Liver (tissue), 8 donors: ENCODE measurements at regions not wholly inside any gene's neighbourhood (a gene's known extent, or its start where the extent isn't known, plus 50 kb on each side); places are given as distances from the start of the nearest gene placed in this dataset.

Experiments
- DNase-seq: peaks from one replicate; pipeline ENCODE4 v3.0.0-alpha.2; 2017; ENCODE audit warnings: low spot score
- H3K27ac ChIP-seq, 2 donors: one replicate each; pipeline ENCODE4 v1.7.0; 2013; ENCODE audit warnings: inconsistent platforms in 2 of 2, low read length in 2 of 2, control low read depth in 1 of 2, low read depth in 1 of 2, mild to moderate bottlenecking in 1 of 2
- H3K27me3 ChIP-seq, 4 donors: one replicate each; pipeline versions ENCODE4 v1.6.1 to v1.7.0; 2013; ENCODE audit warnings: low read length in 3 of 4, inconsistent platforms in 1 of 4, mild to moderate bottlenecking in 1 of 4, moderate library complexity in 1 of 4; ENCODE audit not compliant: control insufficient read depth in 4 of 4, insufficient read depth in 4 of 4
- H3K36me3 ChIP-seq, 4 donors: one replicate each; pipeline versions ENCODE4 v1.6.1 to v1.7.0; 2013; ENCODE audit warnings: low read length in 3 of 4, mild to moderate bottlenecking in 3 of 4, low read depth in 1 of 4, moderate library complexity in 1 of 4; ENCODE audit not compliant: control insufficient read depth in 4 of 4, insufficient read depth in 3 of 4
- H3K4me1 ChIP-seq, 4 donors: one replicate each; pipeline versions ENCODE4 v1.6.1 to v1.7.0; 2013; ENCODE audit warnings: low read length in 3 of 4, mild to moderate bottlenecking in 3 of 4, moderate library complexity in 1 of 4; ENCODE audit not compliant: control insufficient read depth in 4 of 4, insufficient read depth in 4 of 4
- H3K4me3 ChIP-seq, 3 donors: one replicate each; pipeline versions ENCODE4 v1.6.1 to v1.7.0; 2013; ENCODE audit warnings: low read length in 3 of 3, control low read depth in 1 of 3, low read depth in 1 of 3, mild to moderate bottlenecking in 1 of 3
- H3K9ac ChIP-seq, 2 donors: one replicate each; pipeline ENCODE4 v1.7.0; 2013; ENCODE audit warnings: low read length in 2 of 2, mild to moderate bottlenecking in 2 of 2, moderate library complexity in 2 of 2, control low read depth in 1 of 2, low read depth in 1 of 2
- H3K9me3 ChIP-seq, 4 donors: one replicate each; pipeline versions ENCODE4 v1.6.1 to v1.7.0; 2013; ENCODE audit warnings: low read length in 3 of 4; ENCODE audit not compliant: control insufficient read depth in 4 of 4
- EGR1 ChIP-seq, 2 donors: IDR thresholded peaks; 2 replicates each; pipeline ENCODE4 v1.6.1; 2016 to 2018; ENCODE audit warnings: antibody characterized with exemption in 2 of 2, low read depth in 2 of 2
- FOXA1 ChIP-seq: IDR thresholded peaks from 2 replicates; pipeline ENCODE4 v1.6.1; 2016; ENCODE audit warnings: antibody characterized with exemption
- GABPA ChIP-seq, 2 donors: IDR thresholded peaks in 1 of 2; conservative IDR thresholded peaks in 1 of 2; 2 replicates each; pipeline ENCODE4 v1.6.1; 2016; ENCODE audit warnings: antibody characterized with exemption in 2 of 2, mild to moderate bottlenecking in 1 of 2, moderate library complexity in 1 of 2
- HNF4A ChIP-seq, 2 donors: conservative IDR thresholded peaks; 2 replicates each; pipeline ENCODE4 v1.6.1; 2016; ENCODE audit warnings: antibody characterized with exemption in 2 of 2, mild to moderate bottlenecking in 2 of 2
- NR2F2 ChIP-seq: IDR thresholded peaks from 2 replicates; pipeline ENCODE4 v1.6.1; 2016; ENCODE audit warnings: antibody characterized with exemption
- RAD21 ChIP-seq, 2 donors: IDR thresholded peaks; 2 replicates each; pipeline ENCODE4 v1.6.1; 2016; ENCODE audit warnings: antibody characterized with exemption in 2 of 2, mild to moderate bottlenecking in 2 of 2
- RXRA ChIP-seq, 2 donors: IDR thresholded peaks; 2 replicates each; pipeline ENCODE4 v1.6.1; 2017 to 2018; ENCODE audit warnings: antibody characterized with exemption in 2 of 2, mild to moderate bottlenecking in 1 of 2
- SP1 ChIP-seq: IDR thresholded peaks from 2 replicates; pipeline ENCODE4 v1.6.1; 2018; ENCODE audit warnings: antibody characterized with exemption, mild to moderate bottlenecking
- YY1 ChIP-seq: IDR thresholded peaks from 2 replicates; pipeline ENCODE4 v1.6.1; 2016; ENCODE audit warnings: antibody characterized with exemption, mild to moderate bottlenecking
- WGBS: extraction: QIAGEN DNeasy Blood & Tissue Kit; methylation state at CpG from one replicate; pipeline ENCODE4 v1.1.7; 2013; 5-methylcytosine and 5-hydroxymethylcytosine counted together
- TF ChIP-seq, protein P1 (sequence below): fragments of 150-350 bp; IDR thresholded peaks from 2 replicates; pipeline ENCODE4 v1.5.1; 2017; ENCODE audit warnings: improper control_type of control experiment, low read depth, low read length; ENCODE audit not compliant: missing input control
- donor health status: healthy.
- donor health status: healthy.
- donor health status: healthy.
- donor health status: healthy.
- donor health status: healthy.

DNA sequence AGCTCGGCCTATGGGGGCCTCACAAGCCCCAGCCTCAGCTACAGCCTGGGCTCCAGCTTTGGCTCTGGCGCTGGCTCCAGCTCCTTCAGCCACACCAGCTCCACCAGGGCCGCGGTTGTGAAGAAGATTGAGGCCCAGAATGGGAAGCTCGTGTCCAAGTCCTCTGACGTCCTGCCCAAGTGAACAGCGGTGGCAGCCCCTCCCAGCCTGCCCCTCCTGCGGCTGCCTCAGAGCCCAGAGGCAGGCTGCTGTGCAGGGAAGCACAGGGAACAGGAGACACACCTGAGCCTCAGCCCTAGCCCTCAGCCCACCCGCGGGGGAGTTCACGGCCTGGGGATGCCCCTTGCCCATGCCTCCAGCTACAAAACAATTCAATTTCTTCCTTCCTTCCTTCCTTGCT lies 75.7 kb upstream of the ZXDA start:
- no peak for DNase-seq
- no peak overlapping the region for H3K4me3 ChIP-seq
- no peak overlapping the region for H3K9ac ChIP-seq
- 83% methylated on average over 11 of the region's 11 CpGs for WGBS
- H3K27ac ChIP-seq, result no peak overlapping the region
- no peaks in the 10 kb centered on the region for H3K27me3 ChIP-seq
- H3K4me1 ChIP-seq, result no peaks in the 10 kb centered on the region
- H3K9me3 ChIP-seq, result peaks cover 0 to 19% (median 0%) of the 10 kb centered on the region in 4 donors
- no peaks in the 10 kb centered on the region for H3K36me3 ChIP-seq
- TF ChIP-seq SP1 (no peak), FOXA1 (no peak), RXRA (IDR thresholded peaks at IDR 0.05) (no peak), RAD21 (IDR thresholded peaks at IDR 0.05) (no peak), NR2F2 (no peak), GABPA (IDR thresholded peaks at IDR 0.05 in 1 of 2, conservative IDR thresholded peaks at IDR 0.05 in 1 of 2) (no peak), EGR1 (IDR thresholded peaks at IDR 0.05; ENCODE audit: low read depth in 2 of 2) (no peak)

DNA sequence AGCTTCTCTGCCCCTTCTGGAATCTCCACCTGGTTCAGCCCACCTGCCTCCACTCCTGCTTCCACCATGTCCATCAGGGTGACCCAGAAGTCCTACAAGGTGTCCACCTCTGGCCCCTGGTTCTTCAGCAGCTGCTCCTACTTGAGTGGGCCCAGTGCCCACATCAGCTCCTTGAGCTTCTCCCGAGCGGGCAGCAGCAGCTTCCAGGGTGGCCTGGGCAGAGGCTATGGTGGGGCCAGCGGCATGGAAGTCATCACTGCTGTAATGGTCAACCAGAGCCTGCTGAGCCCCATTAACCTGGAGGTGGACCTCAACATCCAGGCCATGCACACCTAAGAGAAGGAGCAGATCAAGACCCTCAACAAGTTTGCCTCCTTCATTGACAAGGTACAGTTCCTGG lies 74.4 kb upstream of the ZXDA start:
- WGBS, result 80% methylated on average over 3 of the region's 3 CpGs
- no peak for DNase-seq
- peaks cover 0 to 10% (median 0%) of the 10 kb centered on the region in 4 donors for H3K9me3 ChIP-seq
- H3K27me3 ChIP-seq, result no peaks in the 10 kb centered on the region
- no peak overlapping the region for H3K9ac ChIP-seq
- no peak overlapping the region for H3K4me3 ChIP-seq
- no peak overlapping the region for H3K27ac ChIP-seq
- H3K36me3 ChIP-seq, result no peaks in the 10 kb centered on the region
- H3K4me1 ChIP-seq, result no peaks in the 10 kb centered on the region
- TF ChIP-seq HNF4A (conservative IDR thresholded peaks at IDR 0.05), result no peak
- TF ChIP-seq RAD21 (IDR thresholded peaks at IDR 0.05), result no peak
- TF ChIP-seq, protein P1, sequence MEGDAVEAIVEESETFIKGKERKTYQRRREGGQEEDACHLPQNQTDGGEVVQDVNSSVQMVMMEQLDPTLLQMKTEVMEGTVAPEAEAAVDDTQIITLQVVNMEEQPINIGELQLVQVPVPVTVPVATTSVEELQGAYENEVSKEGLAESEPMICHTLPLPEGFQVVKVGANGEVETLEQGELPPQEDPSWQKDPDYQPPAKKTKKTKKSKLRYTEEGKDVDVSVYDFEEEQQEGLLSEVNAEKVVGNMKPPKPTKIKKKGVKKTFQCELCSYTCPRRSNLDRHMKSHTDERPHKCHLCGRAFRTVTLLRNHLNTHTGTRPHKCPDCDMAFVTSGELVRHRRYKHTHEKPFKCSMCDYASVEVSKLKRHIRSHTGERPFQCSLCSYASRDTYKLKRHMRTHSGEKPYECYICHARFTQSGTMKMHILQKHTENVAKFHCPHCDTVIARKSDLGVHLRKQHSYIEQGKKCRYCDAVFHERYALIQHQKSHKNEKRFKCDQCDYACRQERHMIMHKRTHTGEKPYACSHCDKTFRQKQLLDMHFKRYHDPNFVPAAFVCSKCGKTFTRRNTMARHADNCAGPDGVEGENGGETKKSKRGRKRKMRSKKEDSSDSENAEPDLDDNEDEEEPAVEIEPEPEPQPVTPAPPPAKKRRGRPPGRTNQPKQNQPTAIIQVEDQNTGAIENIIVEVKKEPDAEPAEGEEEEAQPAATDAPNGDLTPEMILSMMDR, result no peak
- TF ChIP-seq EGR1 (IDR thresholded peaks at IDR 0.05; ENCODE audit: low read depth in 2 of 2), result no peak

DNA sequence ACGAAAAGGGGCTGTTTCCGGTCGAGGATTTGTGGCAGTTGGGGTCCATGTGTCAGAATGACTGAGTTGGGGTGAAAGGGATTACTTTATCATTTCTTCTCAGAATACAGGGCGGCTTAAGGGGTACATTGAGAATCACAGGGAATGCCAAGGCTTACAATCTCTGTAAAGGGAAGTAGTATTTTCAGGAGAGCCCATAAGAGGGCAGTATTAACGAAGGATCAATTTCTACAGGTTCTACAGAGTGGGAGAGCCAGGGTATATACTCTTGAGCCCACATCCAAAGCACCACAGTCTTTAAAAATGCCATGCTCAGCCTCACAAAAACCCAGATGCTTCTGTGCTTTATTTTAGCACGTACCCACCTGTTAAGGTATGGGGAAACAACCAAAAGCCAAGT lies 67.7 kb upstream of the ZXDA start:
- no peak for TF ChIP-seq YY1
- TF ChIP-seq, protein P1, result peak; percentile 11
- peak in 1 of 2 donors; percentile 29 for TF ChIP-seq RAD21 (IDR thresholded peaks at IDR 0.05)

More for the DNA sequence above, 67.7 kb upstream of the ZXDA start:
- WGBS, result 46% methylated on average over 6 of the region's 6 CpGs
- H3K4me3 ChIP-seq, result no peak overlapping the region
- no peak for DNase-seq
- H3K9ac ChIP-seq, result no peak overlapping the region
- no peaks in the 10 kb centered on the region for H3K4me1 ChIP-seq
- H3K36me3 ChIP-seq, result no peaks in the 10 kb centered on the region
- no peak overlapping the region for H3K27ac ChIP-seq
- peaks cover 0 to 5% (median 0%) of the 10 kb centered on the region in 4 donors for H3K27me3 ChIP-seq
- H3K9me3 ChIP-seq, result no peaks in the 10 kb centered on the region
